ENCODE measurements at regions not wholly inside any gene's neighbourhood (a gene's known extent, or its start where the extent isn't known, plus 50 kb on each side); places are given as distances from the start of the nearest gene placed in this dataset.

DNA sequence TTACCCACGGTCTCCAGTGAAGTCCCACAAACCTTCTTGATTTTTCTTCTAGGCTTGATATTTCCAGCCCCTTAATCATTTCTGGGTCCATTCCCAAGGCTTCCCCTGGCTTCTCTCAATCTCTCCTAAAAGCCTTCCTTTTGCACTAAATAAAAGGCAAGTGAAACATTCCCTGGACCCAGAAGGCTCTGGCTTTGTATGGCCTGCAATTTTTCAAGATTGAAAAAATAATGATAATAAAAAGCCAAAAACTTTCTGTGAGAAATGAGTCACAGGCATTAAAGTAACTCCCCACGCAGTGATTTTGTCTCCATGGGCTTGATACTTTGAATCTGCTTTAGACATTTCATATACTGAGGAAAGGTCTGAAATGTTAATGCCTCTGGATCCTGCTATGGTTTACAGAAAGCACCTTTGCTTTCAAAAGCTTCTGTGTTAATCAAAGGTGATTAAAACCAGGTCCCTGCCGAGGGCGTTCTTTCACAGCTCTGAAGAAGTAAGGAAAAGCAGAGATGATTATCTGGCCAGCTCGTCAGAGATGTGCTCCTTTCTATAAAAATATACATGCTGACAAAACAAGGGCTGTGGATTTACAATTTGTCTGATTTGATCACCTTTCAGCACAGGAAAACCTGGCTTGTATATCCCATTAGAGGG lies 118.9 kb upstream of the TMEM72 start:
- no peak for TF ChIP-seq EZH2 (IDR thresholded peaks at IDR 0.05; ENCODE audit: low read length, missing control alignments)
- TF ChIP-seq, protein P1, sequence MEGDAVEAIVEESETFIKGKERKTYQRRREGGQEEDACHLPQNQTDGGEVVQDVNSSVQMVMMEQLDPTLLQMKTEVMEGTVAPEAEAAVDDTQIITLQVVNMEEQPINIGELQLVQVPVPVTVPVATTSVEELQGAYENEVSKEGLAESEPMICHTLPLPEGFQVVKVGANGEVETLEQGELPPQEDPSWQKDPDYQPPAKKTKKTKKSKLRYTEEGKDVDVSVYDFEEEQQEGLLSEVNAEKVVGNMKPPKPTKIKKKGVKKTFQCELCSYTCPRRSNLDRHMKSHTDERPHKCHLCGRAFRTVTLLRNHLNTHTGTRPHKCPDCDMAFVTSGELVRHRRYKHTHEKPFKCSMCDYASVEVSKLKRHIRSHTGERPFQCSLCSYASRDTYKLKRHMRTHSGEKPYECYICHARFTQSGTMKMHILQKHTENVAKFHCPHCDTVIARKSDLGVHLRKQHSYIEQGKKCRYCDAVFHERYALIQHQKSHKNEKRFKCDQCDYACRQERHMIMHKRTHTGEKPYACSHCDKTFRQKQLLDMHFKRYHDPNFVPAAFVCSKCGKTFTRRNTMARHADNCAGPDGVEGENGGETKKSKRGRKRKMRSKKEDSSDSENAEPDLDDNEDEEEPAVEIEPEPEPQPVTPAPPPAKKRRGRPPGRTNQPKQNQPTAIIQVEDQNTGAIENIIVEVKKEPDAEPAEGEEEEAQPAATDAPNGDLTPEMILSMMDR (conservative IDR thresholded peaks at IDR 0.05 in 1 of 2, IDR thresholded peaks at IDR 0.05 in 1 of 2; ENCODE audit: low read depth in 1 of 2, low read length in 2 of 2), result no peak
